ENCODE measurements at regions not wholly inside any gene's neighbourhood (a gene's known extent, or its start where the extent isn't known, plus 50 kb on each side); places are given as distances from the start of the nearest gene placed in this dataset.

- TF ChIP-seq, protein P1, sequence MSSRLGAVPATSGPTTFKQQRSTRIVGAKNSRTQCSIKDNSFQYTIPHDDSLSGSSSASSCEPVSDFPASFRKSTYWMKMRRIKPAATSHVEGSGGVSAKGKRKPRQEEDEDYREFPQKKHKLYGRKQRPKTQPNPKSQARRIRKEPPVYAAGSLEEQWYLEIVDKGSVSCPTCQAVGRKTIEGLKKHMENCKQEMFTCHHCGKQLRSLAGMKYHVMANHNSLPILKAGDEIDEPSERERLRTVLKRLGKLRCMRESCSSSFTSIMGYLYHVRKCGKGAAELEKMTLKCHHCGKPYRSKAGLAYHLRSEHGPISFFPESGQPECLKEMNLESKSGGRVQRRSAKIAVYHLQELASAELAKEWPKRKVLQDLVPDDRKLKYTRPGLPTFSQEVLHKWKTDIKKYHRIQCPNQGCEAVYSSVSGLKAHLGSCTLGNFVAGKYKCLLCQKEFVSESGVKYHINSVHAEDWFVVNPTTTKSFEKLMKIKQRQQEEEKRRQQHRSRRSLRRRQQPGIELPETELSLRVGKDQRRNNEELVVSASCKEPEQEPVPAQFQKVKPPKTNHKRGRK (tag; IDR thresholded peaks at IDR 0.05) = no peak
- TF ChIP-seq YY1 (IDR thresholded peaks at IDR 0.05; ENCODE audit: borderline replicate concordance in 1 of 3, control insufficient read depth in 1 of 3, extremely low read depth in 1 of 3, insufficient read depth in 3 of 3, insufficient read length in 1 of 3, insufficient replicate concordance in 2 of 3, low read depth in 1 of 3, low read length in 2 of 3) (no peak), MXI1 (IDR thresholded peaks at IDR 0.05; ENCODE audit: low read depth, low read length) (no peak), GATAD2B (IDR thresholded peaks at IDR 0.05; ENCODE audit: borderline replicate concordance) (no peak)
Measured at GRCh38 chr15:35723120-35723847, 177.3 kb upstream of the DPH6 start (continued).

DNA sequence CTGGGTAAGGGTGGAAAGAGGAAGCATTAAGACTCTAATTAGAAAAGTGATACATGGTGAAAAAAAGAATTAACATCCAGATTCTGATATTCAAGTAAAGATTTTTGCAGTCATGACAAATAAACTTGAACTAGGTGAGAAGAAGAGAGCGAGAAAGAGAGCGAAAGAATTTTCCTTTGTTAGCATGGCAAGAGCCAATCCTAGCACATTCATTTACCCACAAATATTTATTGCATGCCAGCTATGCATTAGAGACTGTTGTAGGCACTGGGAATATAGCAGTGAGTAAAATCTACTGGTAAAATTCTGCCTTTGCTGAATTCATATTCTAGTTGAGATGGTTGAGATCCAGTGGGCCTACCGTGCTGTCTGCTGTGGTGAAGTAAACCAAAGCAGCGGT is 177.9 kb upstream of the DPH6 start:
- intact Hi-C loops (cut with micrococcal nuclease) = no loop called here
- Histone ChIP-seq H3K4me1 (replicated peaks in 1 of 2; ENCODE audit: control insufficient read depth in 2 of 2, insufficient read depth in 2 of 2, low read length in 2 of 2) (no peaks in the 10 kb centered on the region; a peak in 1 of 5 replicates), H3K27ac (ENCODE audit: extremely low read depth, low read depth, low read length) (no peak overlapping the region), H4K20me1 (replicated peaks; ENCODE audit: control insufficient read depth, insufficient read depth, low read length) (no peaks in the 10 kb centered on the region), H3K27me3 (ENCODE audit: control insufficient read depth in 2 of 2, insufficient read depth in 2 of 2, low read length in 2 of 2) (no peaks in the 10 kb centered on the region; a peak in 1 of 5 replicates), H3K36me3 (ENCODE audit: control insufficient read depth, insufficient read depth, low read length) (no peaks in the 10 kb centered on the region), H3K4me3 (no peak overlapping the region), H3K9ac (ENCODE audit: insufficient read depth in 1 of 2, low read depth in 2 of 2, low read length in 2 of 2) (no peak overlapping the region), H3K9me3 (replicated peaks; ENCODE audit: control insufficient read depth, insufficient read depth, low read depth, low read length) (no peaks in the 10 kb centered on the region), H3K79me2 (ENCODE audit: control insufficient read depth, insufficient read depth, low read length) (no peaks in the 10 kb centered on the region), H3K9me1 (ENCODE audit: control insufficient read depth, insufficient read depth, low read length) (no peaks in the 10 kb centered on the region), H2AFZ (ENCODE audit: low read depth, low read length) (no peak overlapping the region), H3K4me2 (ENCODE audit: insufficient read depth, low read length) (no peak overlapping the region)
- DNase-seq (ENCODE audit: extremely low read depth in 1 of 4, low spot score in 3 of 4) = no peak
- FAIRE-seq = no peak
- WGBS (ENCODE audit: insufficient coverage, low coverage, missing lambda C conversion rate) = 44% methylated on average over 4 of the region's 4 CpGs
- BruUV-seq (replicated peaks) = no TSS peak
- ChIA-PET CTCF (ENCODE audit: low intra/inter-chr PET ratio) (no interaction called here), POLR2A (no interaction called here)
- in situ Hi-C loops (cut with MboI) = no loop called here
- ATAC-seq = no peak
- TF ChIP-seq ZBED1 (IDR thresholded peaks at IDR 0.05) (no peak), BDP1 (IDR thresholded peaks at IDR 0.05; ENCODE audit: insufficient read depth, insufficient read length) (no peak), HDAC1 (IDR thresholded peaks at IDR 0.05) (no peak), IRF2 (CRISPR knock-in tag; IDR thresholded peaks at IDR 0.05) (no peak), HDAC6 (IDR thresholded peaks at IDR 0.05; ENCODE audit: low read depth, low read length) (no peak), BCOR (IDR thresholded peaks at IDR 0.05) (no peak), CBFA2T2 (conservative IDR thresholded peaks at IDR 0.05) (no peak), TRIM24 (IDR thresholded peaks at IDR 0.05) (no peak), SPI1 (IDR thresholded peaks at IDR 0.05; ENCODE audit: borderline replicate concordance, low read depth, low read length) (no peak), ARID2 (IDR thresholded peaks at IDR 0.05) (no peak), MCM3 (IDR thresholded peaks at IDR 0.05) (no peak)
- TF ChIP-seq, protein P2, sequence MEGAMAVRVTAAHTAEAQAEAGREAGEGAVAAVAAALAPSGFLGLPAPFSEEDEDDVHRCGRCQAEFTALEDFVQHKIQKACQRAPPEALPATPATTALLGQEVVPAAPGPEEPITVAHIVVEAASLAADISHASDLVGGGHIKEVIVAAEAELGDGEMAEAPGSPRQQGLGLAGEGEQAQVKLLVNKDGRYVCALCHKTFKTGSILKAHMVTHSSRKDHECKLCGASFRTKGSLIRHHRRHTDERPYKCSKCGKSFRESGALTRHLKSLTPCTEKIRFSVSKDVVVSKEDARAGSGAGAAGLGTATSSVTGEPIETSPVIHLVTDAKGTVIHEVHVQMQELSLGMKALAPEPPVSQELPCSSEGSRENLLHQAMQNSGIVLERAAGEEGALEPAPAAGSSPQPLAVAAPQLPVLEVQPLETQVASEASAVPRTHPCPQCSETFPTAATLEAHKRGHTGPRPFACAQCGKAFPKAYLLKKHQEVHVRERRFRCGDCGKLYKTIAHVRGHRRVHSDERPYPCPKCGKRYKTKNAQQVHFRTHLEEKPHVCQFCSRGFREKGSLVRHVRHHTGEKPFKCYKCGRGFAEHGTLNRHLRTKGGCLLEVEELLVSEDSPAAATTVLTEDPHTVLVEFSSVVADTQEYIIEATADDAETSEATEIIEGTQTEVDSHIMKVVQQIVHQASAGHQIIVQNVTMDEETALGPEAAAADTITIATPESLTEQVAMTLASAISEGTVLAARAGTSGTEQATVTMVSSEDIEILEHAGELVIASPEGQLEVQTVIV (CRISPR knock-in tag; IDR thresholded peaks at IDR 0.05; ENCODE audit: borderline replicate concordance) = no peak
- TF ChIP-seq, protein P3, sequence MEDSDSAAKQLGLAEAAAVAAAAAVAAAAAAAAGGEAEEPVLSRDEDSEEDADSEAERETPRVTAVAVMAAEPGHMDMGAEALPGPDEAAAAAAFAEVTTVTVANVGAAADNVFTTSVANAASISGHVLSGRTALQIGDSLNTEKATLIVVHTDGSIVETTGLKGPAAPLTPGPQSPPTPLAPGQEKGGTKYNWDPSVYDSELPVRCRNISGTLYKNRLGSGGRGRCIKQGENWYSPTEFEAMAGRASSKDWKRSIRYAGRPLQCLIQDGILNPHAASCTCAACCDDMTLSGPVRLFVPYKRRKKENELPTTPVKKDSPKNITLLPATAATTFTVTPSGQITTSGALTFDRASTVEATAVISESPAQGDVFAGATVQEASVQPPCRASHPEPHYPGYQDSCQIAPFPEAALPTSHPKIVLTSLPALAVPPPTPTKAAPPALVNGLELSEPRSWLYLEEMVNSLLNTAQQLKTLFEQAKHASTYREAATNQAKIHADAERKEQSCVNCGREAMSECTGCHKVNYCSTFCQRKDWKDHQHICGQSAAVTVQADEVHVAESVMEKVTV (CRISPR knock-in tag; IDR thresholded peaks at IDR 0.05) = no peak
